Skeletal muscle tissue (tissue), 3 donors: ENCODE measurements at regions not wholly inside any gene's neighbourhood (a gene's known extent, or its start where the extent isn't known, plus 50 kb on each side); places are given as distances from the start of the nearest gene placed in this dataset.

Source experiments
- H3K27ac ChIP-seq: one replicate; pipeline ENCODE4 v1.7.0; 2013; ENCODE audit warnings: mild to moderate bottlenecking, low read depth, low read length, inconsistent platforms
- H3K27me3 ChIP-seq, 3 donors: one replicate each; pipeline ENCODE4 v1.7.0; 2013; ENCODE audit warnings: low read length in 3 of 3; ENCODE audit not compliant: control insufficient read depth in 3 of 3, insufficient read depth in 3 of 3
- H3K36me3 ChIP-seq, 3 donors: one replicate each; pipeline ENCODE4 v1.7.0; 2013; ENCODE audit warnings: low read length in 3 of 3; ENCODE audit not compliant: control insufficient read depth in 3 of 3, insufficient read depth in 3 of 3
- H3K4me1 ChIP-seq, 3 donors: one replicate each; pipeline ENCODE4 v1.7.0; 2013; ENCODE audit warnings: low read length in 3 of 3, mild to moderate bottlenecking in 3 of 3; ENCODE audit not compliant: control insufficient read depth in 3 of 3, insufficient read depth in 3 of 3
- H3K4me3 ChIP-seq, 3 donors: one replicate each; pipeline ENCODE4 v1.7.0; 2013; ENCODE audit warnings: low read length in 3 of 3
- H3K9ac ChIP-seq, 3 donors: one replicate each; pipeline ENCODE4 v1.7.0; 2013; ENCODE audit warnings: low read length in 3 of 3, mild to moderate bottlenecking in 3 of 3, moderate library complexity in 2 of 3, low read depth in 1 of 3
- H3K9me3 ChIP-seq, 3 donors: one replicate each; pipeline ENCODE4 v1.7.0; 2013; ENCODE audit warnings: low read length in 3 of 3; ENCODE audit not compliant: control insufficient read depth in 3 of 3
- donor health status: Osteomylitis.

DNA sequence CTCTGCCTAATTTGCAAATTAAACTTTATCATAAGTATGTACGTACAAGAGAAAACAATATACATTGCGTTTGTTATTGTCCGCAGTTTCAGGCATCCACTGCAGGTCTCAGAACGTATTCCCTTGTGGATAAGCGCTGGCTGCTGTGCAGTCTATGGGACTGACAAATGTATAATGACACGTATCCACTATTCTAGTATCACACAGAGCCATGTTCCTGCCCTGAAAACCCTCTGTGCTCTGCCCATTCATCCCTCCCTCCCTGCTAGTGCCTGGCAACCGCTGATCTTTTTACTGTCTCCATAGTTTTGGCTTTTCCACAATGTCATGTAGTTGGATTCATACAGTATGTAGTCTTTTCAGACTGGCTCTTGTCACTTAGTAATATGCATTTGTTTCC is 179.4 kb downstream of the MAF start:
- H3K27ac ChIP-seq: no peak overlapping the region
- no peak overlapping the region for H3K4me3 ChIP-seq
- no peak overlapping the region for H3K9ac ChIP-seq
- no peaks in the 10 kb centered on the region for H3K9me3 ChIP-seq
- no peaks in the 10 kb centered on the region for H3K36me3 ChIP-seq
- no peaks in the 10 kb centered on the region for H3K4me1 ChIP-seq
- no peaks in the 10 kb centered on the region for H3K27me3 ChIP-seq

DNA sequence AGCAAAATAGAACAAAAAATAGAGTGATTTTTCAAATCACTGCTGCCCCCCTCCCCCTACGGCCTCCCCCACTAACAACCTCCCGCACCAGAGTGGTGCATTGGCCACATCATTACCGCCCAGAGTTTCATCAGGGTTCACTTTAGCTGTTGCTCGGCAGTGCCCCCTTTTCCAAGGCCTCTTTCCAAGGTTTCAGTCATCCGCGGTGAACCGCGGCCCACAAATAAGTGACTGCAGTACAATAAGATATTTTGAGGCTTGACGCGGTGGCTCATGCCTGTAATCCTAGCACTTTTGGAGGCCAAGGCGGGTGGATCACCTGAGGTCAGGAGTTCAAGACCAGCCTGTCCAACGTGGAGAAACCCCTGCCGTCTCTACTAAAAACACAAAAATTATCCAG is 180.0 kb downstream of the MAF start:
- H3K9me3 ChIP-seq: no peaks in the 10 kb centered on the region
- no peak overlapping the region for H3K9ac ChIP-seq
- no peaks in the 10 kb centered on the region for H3K27me3 ChIP-seq
- H3K4me3 ChIP-seq: no peak overlapping the region
- H3K36me3 ChIP-seq: no peaks in the 10 kb centered on the region
- no peak overlapping the region for H3K27ac ChIP-seq
- no peaks in the 10 kb centered on the region for H3K4me1 ChIP-seq

DNA sequence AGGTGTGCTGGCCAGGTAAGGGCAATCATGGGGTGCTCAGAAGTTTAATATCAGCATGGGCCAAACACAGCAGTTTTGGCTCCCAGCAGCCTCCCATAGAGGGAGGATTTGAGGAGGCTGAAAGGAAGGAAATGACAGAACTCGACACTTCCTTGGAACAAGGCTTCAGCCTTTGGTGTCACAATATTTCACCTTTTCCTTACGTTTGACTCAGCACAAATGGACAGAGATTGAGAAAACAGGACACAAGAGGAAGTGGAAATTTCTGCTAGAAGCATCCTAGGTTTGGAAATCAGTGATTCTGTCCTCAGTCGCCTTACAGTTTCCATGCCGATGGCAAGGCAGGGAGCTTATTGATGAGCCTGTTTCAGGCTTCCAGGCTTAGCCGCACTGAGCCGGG is 181.4 kb downstream of the MAF start:
- Histone ChIP-seq H3K36me3 (no peaks in the 10 kb centered on the region), H3K9ac (no peak overlapping the region), H3K27me3 (no peaks in the 10 kb centered on the region), H3K4me1 (no peaks in the 10 kb centered on the region), H3K4me3 (no peak overlapping the region), H3K27ac (peak overlapping the region; percentile 22), H3K9me3 (no peaks in the 10 kb centered on the region)

DNA sequence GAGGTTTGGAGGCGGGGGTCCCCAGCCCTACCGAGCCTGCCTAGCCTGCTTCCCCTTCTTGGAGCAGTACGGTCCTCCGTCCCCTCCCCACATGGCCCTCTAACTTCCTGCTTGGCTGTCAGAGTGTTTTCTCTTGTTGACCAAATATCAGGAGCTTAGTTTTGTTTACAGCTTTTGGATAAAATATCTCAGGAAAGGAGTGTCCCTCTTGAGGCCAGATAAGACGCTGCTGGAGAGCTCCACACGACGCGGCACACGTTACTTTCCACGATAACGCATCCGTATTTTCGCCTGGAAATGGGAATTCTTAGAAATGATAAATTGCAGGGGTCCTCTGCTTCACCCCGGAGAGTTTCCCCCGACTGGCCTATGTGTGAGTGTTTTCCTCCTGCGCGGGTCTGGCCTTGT is 182.9 kb downstream of the MAF start:
- no peak overlapping the region for H3K27ac ChIP-seq

DNA sequence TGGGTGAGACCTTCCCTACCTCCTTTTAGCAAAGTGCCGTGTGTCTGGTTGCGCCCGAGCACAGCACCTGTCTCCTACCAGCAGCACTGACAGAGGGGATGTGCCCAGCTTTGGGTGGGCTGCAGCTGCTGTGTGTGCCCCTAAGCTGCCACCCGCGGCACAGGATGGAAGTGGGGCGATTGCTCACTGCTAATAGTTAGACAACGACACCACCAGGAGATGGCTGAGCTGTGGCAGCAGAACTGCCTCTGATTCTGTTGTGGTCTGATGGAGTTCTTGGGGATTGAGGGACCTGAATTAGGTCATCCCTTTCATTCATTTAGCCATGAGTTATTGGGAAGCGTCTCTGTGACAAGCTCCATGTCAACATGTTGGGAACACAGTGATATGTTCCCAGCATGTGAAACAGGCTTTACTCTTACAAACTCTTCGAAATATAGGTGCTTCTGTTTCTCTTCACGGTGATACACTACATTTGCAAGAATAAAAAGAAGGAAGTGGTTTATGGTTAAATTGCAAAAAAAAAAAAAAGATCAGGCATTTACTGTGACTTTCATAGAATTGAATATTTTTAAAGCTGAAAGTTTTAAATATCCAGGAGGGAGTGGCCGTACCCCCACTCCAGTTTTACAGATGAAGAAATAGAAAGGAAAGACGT is 184.4 kb downstream of the MAF start:
- no peaks in the 10 kb centered on the region for H3K9me3 ChIP-seq
- no peaks in the 10 kb centered on the region for H3K4me1 ChIP-seq
- H3K27ac ChIP-seq: no peak overlapping the region

More for the DNA sequence above, 182.9 kb downstream of the MAF start:
- no peaks in the 10 kb centered on the region for H3K27me3 ChIP-seq
- H3K9me3 ChIP-seq: no peaks in the 10 kb centered on the region
- no peak overlapping the region for H3K9ac ChIP-seq
- H3K4me3 ChIP-seq: no peak overlapping the region
- no peaks in the 10 kb centered on the region for H3K4me1 ChIP-seq
- H3K36me3 ChIP-seq: no peaks in the 10 kb centered on the region

DNA sequence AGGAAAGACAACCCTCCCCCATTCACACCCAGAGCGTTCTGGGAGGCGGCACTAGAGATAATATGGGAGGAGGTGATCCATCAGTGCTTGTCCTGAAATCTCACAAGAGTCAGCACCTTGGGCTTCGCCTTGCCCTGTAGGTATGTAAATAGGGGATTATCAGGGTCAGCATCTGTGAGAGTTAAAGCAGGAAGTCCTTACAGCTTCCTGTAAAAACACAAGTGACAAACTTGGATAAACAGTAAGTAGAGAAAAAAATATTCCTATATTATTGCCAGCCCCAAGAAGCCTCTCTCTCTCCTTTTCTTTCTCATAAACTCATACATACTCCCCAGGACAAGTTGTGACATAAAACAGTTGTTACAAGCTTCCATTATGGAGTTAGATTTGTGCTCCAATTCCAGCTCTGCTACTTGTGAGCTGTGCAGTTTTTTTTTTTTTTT is 187.7 kb downstream of the MAF start:
- Histone ChIP-seq H3K4me1 (no peaks in the 10 kb centered on the region), H3K27ac (no peak overlapping the region), H3K36me3 (no peaks in the 10 kb centered on the region), H3K4me3 (no peak overlapping the region), H3K9me3 (no peaks in the 10 kb centered on the region), H3K9ac (no peak overlapping the region), H3K27me3 (no peaks in the 10 kb centered on the region)

More for the DNA sequence above, 184.4 kb downstream of the MAF start:
- Histone ChIP-seq H3K27me3 (no peaks in the 10 kb centered on the region), H3K4me3 (no peak overlapping the region), H3K9ac (no peak overlapping the region), H3K36me3 (no peaks in the 10 kb centered on the region)

DNA sequence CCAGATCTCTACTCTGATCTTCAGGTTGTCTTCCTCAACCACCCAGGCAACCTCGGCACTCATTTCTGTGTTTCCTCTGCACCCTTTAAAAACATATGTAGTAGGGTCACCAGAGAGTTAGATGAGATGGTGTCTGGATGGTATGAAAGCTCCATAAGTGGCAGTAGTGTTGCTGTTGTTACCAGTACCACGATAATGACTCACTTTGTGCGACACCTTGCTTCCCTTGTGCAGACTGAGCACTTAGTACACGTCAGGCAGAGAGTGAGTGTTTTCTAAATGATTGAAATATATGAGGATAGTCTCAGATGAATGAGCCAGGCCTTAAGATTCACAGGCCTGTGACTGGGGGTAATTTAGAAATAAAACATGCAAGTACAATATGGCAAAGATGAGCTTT is 188.7 kb downstream of the MAF start:
- H3K27ac ChIP-seq: no peak overlapping the region
- H3K9me3 ChIP-seq: no peaks in the 10 kb centered on the region
- no peaks in the 10 kb centered on the region for H3K36me3 ChIP-seq
- H3K27me3 ChIP-seq: no peaks in the 10 kb centered on the region
- H3K4me3 ChIP-seq: no peak overlapping the region
- no peaks in the 10 kb centered on the region for H3K4me1 ChIP-seq
- H3K9ac ChIP-seq: no peak overlapping the region

DNA sequence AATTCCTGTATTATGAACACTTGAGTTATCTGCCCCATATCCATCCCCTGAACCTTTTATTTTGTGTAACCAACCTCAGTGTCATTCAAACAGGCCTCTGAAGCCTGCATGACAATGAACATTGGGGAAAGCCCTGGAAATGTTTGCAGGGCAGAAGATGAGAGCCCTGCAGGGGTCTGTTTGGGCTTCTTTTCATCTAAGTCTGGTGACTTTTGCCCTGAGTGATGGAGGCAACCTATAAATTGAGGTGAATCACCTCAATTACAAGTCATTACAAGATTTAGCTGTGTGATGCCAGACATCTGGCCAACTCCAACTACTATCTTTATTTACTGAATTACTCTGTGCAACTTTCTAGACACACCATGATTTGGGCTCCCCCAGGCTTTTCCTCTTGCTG is 189.2 kb downstream of the MAF start:
- no peak overlapping the region for H3K9ac ChIP-seq
- no peaks in the 10 kb centered on the region for H3K4me1 ChIP-seq
- H3K27ac ChIP-seq: no peak overlapping the region
- H3K36me3 ChIP-seq: no peaks in the 10 kb centered on the region
- no peaks in the 10 kb centered on the region for H3K9me3 ChIP-seq
- H3K27me3 ChIP-seq: no peaks in the 10 kb centered on the region
- no peak overlapping the region for H3K4me3 ChIP-seq

DNA sequence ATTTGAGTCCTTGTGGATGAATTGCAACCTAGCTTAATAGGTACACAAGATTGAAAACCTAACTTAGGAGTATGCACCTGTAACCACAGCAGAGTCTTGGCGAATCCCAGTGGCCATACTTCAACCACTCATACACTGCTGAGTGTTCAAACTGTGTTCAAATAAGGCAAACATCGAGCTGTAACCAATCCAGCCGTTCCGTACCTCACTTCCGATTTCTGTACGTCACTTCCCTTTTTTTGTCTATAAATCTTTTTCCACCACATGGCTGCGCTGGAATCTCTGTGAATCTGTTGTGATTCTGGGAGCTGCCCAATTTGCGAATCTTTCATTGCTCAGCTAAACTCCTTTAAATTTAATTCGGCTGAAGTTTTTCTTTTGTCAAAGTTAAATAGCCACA is 190.6 kb downstream of the MAF start:
- Histone ChIP-seq H3K27ac (no peak overlapping the region), H3K9ac (no peak overlapping the region), H3K4me1 (no peaks in the 10 kb centered on the region), H3K9me3 (peaks cover 0 to 3% (median 0%) of the 10 kb centered on the region in 3 donors), H3K4me3 (no peak overlapping the region), H3K36me3 (no peaks in the 10 kb centered on the region), H3K27me3 (no peaks in the 10 kb centered on the region)

DNA sequence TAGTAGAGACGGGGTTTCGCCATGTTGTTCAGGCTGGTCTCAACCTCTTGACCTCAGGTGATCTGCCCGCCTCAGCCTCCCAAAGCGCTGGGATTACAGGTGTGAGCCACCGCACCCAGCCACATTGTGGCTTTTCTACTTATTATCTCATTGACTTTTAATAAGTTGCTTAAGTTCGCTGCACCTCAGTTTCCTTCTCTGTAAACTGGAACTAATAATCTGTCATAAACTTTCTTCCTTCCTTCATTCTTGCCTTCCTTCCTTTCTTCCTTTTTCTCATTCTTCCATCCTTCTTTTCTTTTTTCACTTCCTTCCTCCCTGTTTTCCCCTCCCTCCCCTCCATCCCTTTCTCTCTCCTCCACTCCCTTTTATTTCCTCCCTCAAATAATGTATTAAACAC is 192.2 kb downstream of the MAF start:
- Histone ChIP-seq H3K9ac (no peak overlapping the region), H3K9me3 (peaks cover 0 to 3% (median 0%) of the 10 kb centered on the region in 3 donors), H3K27ac (no peak overlapping the region), H3K4me3 (no peak overlapping the region), H3K4me1 (no peaks in the 10 kb centered on the region), H3K36me3 (no peaks in the 10 kb centered on the region), H3K27me3 (no peaks in the 10 kb centered on the region)
